OCI-LY3 (cell line): ENCODE measurements at regions not wholly inside any gene's neighbourhood (a gene's known extent, or its start where the extent isn't known, plus 50 kb on each side); places are given as distances from the start of the nearest gene placed in this dataset.
A peak's percentile ranks its signal among the peaks of the same experiment; 100 is the strongest.

Source experiments
- H2AFZ ChIP-seq: fragments of 200-600, 300-600 bp; shearing (Covaris generic); 2 replicates; pipeline ENCODE4 v1.6.0; 2014; ENCODE audit warnings: antibody characterized with exemption, low read depth, low read length
- H3K27ac ChIP-seq: fragments of 200-600, 300-600 bp; sonication (generic); 2 replicates; pipeline ENCODE4 v1.5.1; 2014; ENCODE audit warnings: mild to moderate bottlenecking, low read length, moderate library complexity, mixed read lengths
- H3K27me3 ChIP-seq: fragments of 200-600, 300-600 bp; sonication (generic); 2 replicates; pipeline ENCODE4 v1.6.1; 2014; ENCODE audit warnings: low read depth, low read length, mixed read lengths
- H3K36me3 ChIP-seq: fragments of 200-600, 300-600 bp; sonication (generic); replicated peaks from 2 replicates; pipeline ENCODE3; 2014; ENCODE audit warnings: low read depth, low read length, mixed read lengths
- H3K4me1 ChIP-seq: fragments of 300-600, 200-600 bp; sonication (generic); 2 replicates; pipeline ENCODE4 v1.6.1; 2014; ENCODE audit warnings: low read length, mixed read lengths
- H3K4me2 ChIP-seq: fragments of 200-600, 300-600 bp; sonication (generic); 2 replicates; pipeline ENCODE4 v1.6.1; 2014; ENCODE audit warnings: low read length, mixed read lengths
- H3K4me3 ChIP-seq: fragments of 300-600, 200-600 bp; sonication (generic); 2 replicates; pipeline ENCODE4 v1.5.1; 2014; ENCODE audit warnings: antibody characterized with exemption, mild to moderate bottlenecking, low read length, moderate library complexity
- H3K79me2 ChIP-seq: fragments of 300-600, 200-600 bp; shearing (Covaris generic); 2 replicates; pipeline ENCODE4 v1.6.1; 2014; ENCODE audit warnings: mild to moderate bottlenecking, low read length, mixed read lengths
- H3K9ac ChIP-seq: fragments of 300-600, 200-600 bp; shearing (Covaris generic); 2 replicates; pipeline ENCODE4 v1.6.0; 2014; ENCODE audit warnings: mild to moderate bottlenecking, low read length, moderate library complexity
- H3K9me3 ChIP-seq: fragments of 200-600, 300-600 bp; shearing (Covaris generic); 2 replicates; pipeline ENCODE4 v1.6.1; 2014; ENCODE audit warnings: low read length, mixed read lengths; ENCODE audit not compliant: insufficient read depth
- H4K20me1 ChIP-seq: fragments of 200-600, 300-600 bp; sonication (generic); 2 replicates; pipeline ENCODE4 v1.6.1; 2016; ENCODE audit warnings: low read length, mixed read lengths; ENCODE audit not compliant: insufficient read depth
- CTCF ChIP-seq: fragments of 200-600, 300-600 bp; sonication (generic); IDR thresholded peaks from 2 replicates; pipeline ENCODE4 v1.5.1; 2014; ENCODE audit warnings: antibody characterized with exemption, low read length, low read depth
- EZH2phosphoT487 ChIP-seq: fragments of 200-600 bp; shearing (Covaris generic); IDR thresholded peaks from 2 replicates; pipeline ENCODE4 v1.6.1; 2018; ENCODE audit warnings: antibody characterized with exemption, mixed run types, low read depth

GRCh38 chr10:108450280-108450679, 1285.8 kb upstream of the SORCS1 start:
- no peak overlapping the region for H3K4me2 ChIP-seq
- H3K36me3 ChIP-seq: peaks cover 3% of the 10 kb centered on the region
- H3K9ac ChIP-seq: no peak overlapping the region
- peaks cover 17% of the 10 kb centered on the region for H3K4me1 ChIP-seq
- no peaks in the 10 kb centered on the region for H3K79me2 ChIP-seq
- no peak overlapping the region for H3K4me3 ChIP-seq
- no peaks in the 10 kb centered on the region for H3K27me3 ChIP-seq
- no peaks in the 10 kb centered on the region for H4K20me1 ChIP-seq
- TF ChIP-seq CTCF (no peak), EZH2phosphoT487 (no peak)
- H3K9me3 ChIP-seq: no peaks in the 10 kb centered on the region
- H2AFZ ChIP-seq: no peak overlapping the region
- H3K27ac ChIP-seq: no peak overlapping the region

GRCh38 chr10:108445746-108446145, 1281.2 kb upstream of the SORCS1 start:
- peaks cover 15% of the 10 kb centered on the region for H3K4me1 ChIP-seq
- H3K27me3 ChIP-seq: no peaks in the 10 kb centered on the region
- H3K9ac ChIP-seq: no peak overlapping the region
- no peak for TF ChIP-seq EZH2phosphoT487
- TF ChIP-seq CTCF: no peak
- no peaks in the 10 kb centered on the region for H3K36me3 ChIP-seq
- H2AFZ ChIP-seq: no peak overlapping the region
- no peak overlapping the region for H3K27ac ChIP-seq
- H4K20me1 ChIP-seq: no peaks in the 10 kb centered on the region
- no peaks in the 10 kb centered on the region for H3K9me3 ChIP-seq
- no peak overlapping the region for H3K4me3 ChIP-seq
- H3K79me2 ChIP-seq: no peaks in the 10 kb centered on the region
- H3K4me2 ChIP-seq: no peak overlapping the region

- H3K9ac ChIP-seq: no peak overlapping the region
- no peak overlapping the region for H3K4me3 ChIP-seq
- H3K27me3 ChIP-seq: no peaks in the 10 kb centered on the region
- no peaks in the 10 kb centered on the region for H3K9me3 ChIP-seq
- H2AFZ ChIP-seq: no peak overlapping the region
- peak overlapping the region; percentile 14 for H3K4me2 ChIP-seq
- no peaks in the 10 kb centered on the region for H3K79me2 ChIP-seq
- H3K36me3 ChIP-seq: no peaks in the 10 kb centered on the region
- TF ChIP-seq CTCF (no peak), EZH2phosphoT487 (no peak)
- no peaks in the 10 kb centered on the region for H4K20me1 ChIP-seq
- peaks cover 15% of the 10 kb centered on the region for H3K4me1 ChIP-seq
- no peak overlapping the region for H3K27ac ChIP-seq
Observed at GRCh38 chr10:108443636-108444035, 1279.1 kb upstream of the SORCS1 start.

- Histone ChIP-seq H3K9me3 (no peaks in the 10 kb centered on the region), H3K27me3 (no peaks in the 10 kb centered on the region), H3K79me2 (no peaks in the 10 kb centered on the region), H3K4me2 (no peak overlapping the region), H3K27ac (no peak overlapping the region), H4K20me1 (no peaks in the 10 kb centered on the region), H3K9ac (no peak overlapping the region), H3K36me3 (no peaks in the 10 kb centered on the region), H3K4me1 (peaks cover 15% of the 10 kb centered on the region), H2AFZ (no peak overlapping the region), H3K4me3 (no peak overlapping the region)
- no peak for TF ChIP-seq EZH2phosphoT487
- TF ChIP-seq CTCF: no peak
Observed at GRCh38 chr10:108439397-108439796, 1274.9 kb upstream of the SORCS1 start.
